H9 (cell line): ENCODE measurements at regions not wholly inside any gene's neighbourhood (a gene's known extent, or its start where the extent isn't known, plus 50 kb on each side); places are given as distances from the start of the nearest gene placed in this dataset.

Source experiments
- DNase-seq: peaks from one replicate; pipeline ENCODE4 v3.0.0-alpha.2; 2017
- H2AFZ ChIP-seq: one replicate; pipeline ENCODE4 v1.6.1; 2013; ENCODE audit warnings: mild to moderate bottlenecking, low read length, control low read depth, moderate library complexity
- H2AK5ac ChIP-seq: 2 replicates; pipeline ENCODE4 v1.6.1; 2013; ENCODE audit warnings: low read length, control low read depth, mixed read lengths; ENCODE audit not compliant: insufficient read length
- H2BK120ac ChIP-seq: one replicate; pipeline ENCODE4 v1.6.1; 2013; ENCODE audit warnings: low read depth, mild to moderate bottlenecking, low read length, control low read depth, inconsistent platforms; ENCODE audit not compliant: poor library complexity, severe bottlenecking
- H2BK12ac ChIP-seq: 2 replicates; pipeline ENCODE4 v1.6.1; 2013; ENCODE audit warnings: low read length, control low read depth, mixed read lengths, low read depth; ENCODE audit not compliant: insufficient read length
- H2BK15ac ChIP-seq: 2 replicates; pipeline ENCODE4 v1.6.1; 2013; ENCODE audit warnings: low read depth, low read length, control low read depth
- H2BK20ac ChIP-seq: one replicate; pipeline ENCODE4 v1.6.1; 2013; ENCODE audit warnings: low read depth, mild to moderate bottlenecking, low read length, control low read depth, inconsistent platforms; ENCODE audit not compliant: poor library complexity, severe bottlenecking
- H2BK5ac ChIP-seq: 2 replicates; pipeline ENCODE4 v1.6.1; 2013; ENCODE audit warnings: low read length, control low read depth, mixed read lengths; ENCODE audit not compliant: insufficient read length
- H3K14ac ChIP-seq: 2 replicates; pipeline ENCODE4 v1.6.1; 2013; ENCODE audit warnings: low read length, control low read depth; ENCODE audit not compliant: insufficient read depth
- H3K18ac ChIP-seq: 2 replicates; pipeline ENCODE4 v1.6.1; 2013; ENCODE audit warnings: low read depth, mild to moderate bottlenecking, mixed read lengths, low read length, control low read depth; ENCODE audit not compliant: insufficient read length
- H3K23ac ChIP-seq: 2 replicates; pipeline ENCODE4 v1.6.1; 2013; ENCODE audit warnings: low read length, control low read depth, mixed read lengths, low read depth; ENCODE audit not compliant: insufficient read length
- H3K23me2 ChIP-seq: 2 replicates; pipeline ENCODE4 v1.6.1; 2013; ENCODE audit warnings: low read depth, mild to moderate bottlenecking, mixed read lengths, low read length, control low read depth; ENCODE audit not compliant: insufficient read length, poor library complexity, severe bottlenecking
- H3K27ac ChIP-seq: 2 replicates; pipeline ENCODE4 v1.5.1; 2013; ENCODE audit warnings: low read length, control low read depth, mixed read lengths, low read depth; ENCODE audit not compliant: insufficient read length
- H3K27me3 ChIP-seq: 2 replicates; pipeline ENCODE4 v1.6.1; 2013; ENCODE audit warnings: low read length, control low read depth, inconsistent platforms; ENCODE audit not compliant: insufficient read depth
- H3K4ac ChIP-seq: 2 replicates; pipeline ENCODE4 v1.6.1; 2013; ENCODE audit warnings: low read depth, mild to moderate bottlenecking, control low read depth, inconsistent platforms, low read length, moderate library complexity
- H3K4me1 ChIP-seq: 2 replicates; pipeline ENCODE4 v1.6.1; 2013; ENCODE audit warnings: low read length, control low read depth, inconsistent platforms; ENCODE audit not compliant: insufficient read depth
- H3K4me2 ChIP-seq: 2 replicates; pipeline ENCODE4 v1.6.1; 2013; ENCODE audit warnings: low read length, control low read depth, mixed read lengths; ENCODE audit not compliant: insufficient read length, insufficient read depth
- H3K56ac ChIP-seq: 2 replicates; pipeline ENCODE4 v1.6.1; 2013; ENCODE audit warnings: low read depth, mild to moderate bottlenecking, mixed read lengths, low read length, control low read depth; ENCODE audit not compliant: insufficient read length
- H3K79me1 ChIP-seq: 2 replicates; pipeline ENCODE4 v1.6.1; 2013; ENCODE audit warnings: low read depth, mild to moderate bottlenecking, moderate library complexity, low read length, control low read depth, inconsistent platforms; ENCODE audit not compliant: insufficient read depth, poor library complexity, severe bottlenecking
- H3K79me2 ChIP-seq: 2 replicates; pipeline ENCODE4 v1.6.1; 2013; ENCODE audit warnings: low read length, control low read depth, inconsistent platforms; ENCODE audit not compliant: insufficient read depth
- H3K9ac ChIP-seq: 2 replicates; pipeline ENCODE4 v1.6.1; 2013; ENCODE audit warnings: low read length, control low read depth, mixed read lengths; ENCODE audit not compliant: insufficient read length; ENCODE audit errors: extremely low read depth
- H3K9me3 ChIP-seq: one replicate; pipeline ENCODE4 v1.6.1; 2013; ENCODE audit warnings: low read depth, low read length, inconsistent platforms; ENCODE audit not compliant: control insufficient read depth
- H3T11ph ChIP-seq: one replicate; pipeline ENCODE4 v1.6.1; 2013; ENCODE audit warnings: mild to moderate bottlenecking, low read length, control low read depth, inconsistent platforms
- H4K20me1 ChIP-seq: one replicate; pipeline ENCODE4 v1.6.1; 2013; ENCODE audit not compliant: control insufficient read depth, insufficient read length, insufficient read depth
- H4K5ac ChIP-seq: 2 replicates; pipeline ENCODE4 v1.6.1; 2013; ENCODE audit warnings: low read depth, mild to moderate bottlenecking, mixed read lengths, low read length, control low read depth; ENCODE audit not compliant: insufficient read length
- H4K8ac ChIP-seq: replicated peaks from 2 replicates; pipeline ENCODE4 v1.6.1; 2013; ENCODE audit warnings: low read length, control low read depth, mixed read lengths, low read depth; ENCODE audit not compliant: insufficient read length
- H4K91ac ChIP-seq: 2 replicates; pipeline ENCODE4 v1.6.1; 2013; ENCODE audit warnings: low read depth, mild to moderate bottlenecking, moderate library complexity, mixed read lengths, low read length, control low read depth; ENCODE audit not compliant: insufficient read length
- H3K27ac Mint-ChIP-seq, 3 experiments: 2 replicates in 2 of 3; 3 replicates in 1 of 3; pipeline ENCODE4 v1.8.0; 2020 to 2021; ENCODE audit warnings: mixed read lengths in 3 of 3, mild to moderate bottlenecking in 1 of 3, moderate library complexity in 1 of 3
- H3K27me3 Mint-ChIP-seq: 2 replicates; pipeline ENCODE4 v1.8.0; 2021; ENCODE audit warnings: low read depth, mild to moderate bottlenecking, moderate library complexity, mixed read lengths
- H3K36me3 Mint-ChIP-seq, 3 experiments: 2 replicates in 2 of 3; 3 replicates in 1 of 3; pipeline ENCODE4 v1.8.0; 2020 to 2021; ENCODE audit warnings: low read depth in 3 of 3, mixed read lengths in 3 of 3; ENCODE audit not compliant: insufficient read depth in 1 of 3
- H3K4me1 Mint-ChIP-seq, 2 experiments: 2 replicates each; pipeline ENCODE4 v1.8.0; 2020; ENCODE audit warnings: mixed read lengths in 2 of 2
- H3K4me3 Mint-ChIP-seq, 2 experiments: 2 replicates in 1 of 2; 3 replicates in 1 of 2; pipeline ENCODE4 v1.8.0; 2020 to 2021; ENCODE audit warnings: mild to moderate bottlenecking in 2 of 2, mixed read lengths in 2 of 2, moderate library complexity in 1 of 2
- H3K9me3 Mint-ChIP-seq, 2 experiments: 2 replicates in 1 of 2; 3 replicates in 1 of 2; pipeline ENCODE4 v1.8.0; 2020; ENCODE audit warnings: mild to moderate bottlenecking in 2 of 2, mixed read lengths in 2 of 2, moderate library complexity in 1 of 2
- CTCF ChIP-seq: fragments of 200-600 bp; sonication (generic); conservative IDR thresholded peaks from 3 replicates; pipeline ENCODE4 v1.8.0; 2021; ENCODE audit warnings: antibody characterized with exemption, mild to moderate bottlenecking
- WGBS: extraction: QIAGEN DNeasy Blood & Tissue Kit; methylation state at CpG from one replicate; pipeline ENCODE4 v1.1.7; 2013; ENCODE audit warnings: missing lambda C conversion rate, low lambda C conversion rate, mixed read lengths; ENCODE audit not compliant: insufficient read length; ENCODE audit errors: extremely low coverage; 5-methylcytosine and 5-hydroxymethylcytosine counted together

- H2BK20ac ChIP-seq = no peak overlapping the region
- peaks cover 54% of the 10 kb centered on the region in 2 experiments for H3K4me1 Mint-ChIP-seq
- H3K27me3 Mint-ChIP-seq = no peaks in the 10 kb centered on the region; the same call in 1 of the 2 replicates
- peak overlapping the region; percentile 1 for H3K27ac ChIP-seq
- H2BK5ac ChIP-seq = no peak overlapping the region
- H3K36me3 Mint-ChIP-seq = peaks cover 5 to 7% (median 6%) of the 10 kb centered on the region in 3 experiments; a peak in 2 of 7 replicates
- H3T11ph ChIP-seq = no peak overlapping the region
- H3K9ac ChIP-seq = no peak overlapping the region
- no peak overlapping the region for H2BK120ac ChIP-seq
- no peak overlapping the region for H3K4ac ChIP-seq
- no peaks in the 10 kb centered on the region for H3K79me2 ChIP-seq
- H3K79me1 ChIP-seq = no peaks in the 10 kb centered on the region
- WGBS = no CpG with 5 or more reads among the region's 6 CpGs
- H4K20me1 ChIP-seq = no peaks in the 10 kb centered on the region
- H3K9me3 Mint-ChIP-seq = no peaks in the 10 kb centered on the region; a peak in 1 of 5 replicates
- H4K8ac ChIP-seq = no peak overlapping the region
- no peaks in the 10 kb centered on the region for H3K9me3 ChIP-seq
- H2BK12ac ChIP-seq = no peak overlapping the region
- peak overlapping the region; percentile 0 for H3K4me2 ChIP-seq
- no peak overlapping the region for H3K14ac ChIP-seq
- H4K91ac ChIP-seq = no peak overlapping the region
- H3K27ac Mint-ChIP-seq = peak overlapping the region; percentile 77 to 93 (median 93)
- H3K23me2 ChIP-seq = no peaks in the 10 kb centered on the region
- DNase-seq = peak; percentile 89
- no peak for TF ChIP-seq CTCF
- no peak overlapping the region for H4K5ac ChIP-seq
- H2AFZ ChIP-seq = no peak overlapping the region
- no peak overlapping the region for H3K56ac ChIP-seq
- H3K4me3 Mint-ChIP-seq = peak overlapping the region; percentile 2 to 6; a peak in 3 of 5 replicates
- H3K27me3 ChIP-seq = no peaks in the 10 kb centered on the region
- H2AK5ac ChIP-seq = no peak overlapping the region
- no peak overlapping the region for H2BK15ac ChIP-seq
- peaks cover 7% of the 10 kb centered on the region; the same call in 1 of the 2 replicates for H3K4me1 ChIP-seq
- no peak overlapping the region for H3K18ac ChIP-seq
- no peak overlapping the region for H3K23ac ChIP-seq
These were observed 324.4 kb downstream of the FAT4 start for GRCh38 chr4:125639182-125639621.
